Upper lobe of left lung (tissue), 4 donors: ENCODE measurements at regions not wholly inside any gene's neighbourhood (a gene's known extent, or its start where the extent isn't known, plus 50 kb on each side); places are given as distances from the start of the nearest gene placed in this dataset.

ENCODE experiments used
- CTCF ChIP-seq, 6 experiments: fragments of 450-650 bp in 4 of 6; fragments of 200-600 bp in 2 of 6; sonication (generic) in 2 of 6; IDR thresholded peaks; one replicate each; pipeline ENCODE4 v1.5.1; 2016 to 2019; ENCODE audit warnings: antibody characterized with exemption in 6 of 6
- POLR2A ChIP-seq, 4 donors: fragments of 450-650 bp; IDR thresholded peaks; one replicate each; pipeline ENCODE4 v1.5.1; 2016 to 2017; ENCODE audit warnings: antibody characterized with exemption in 4 of 4, mild to moderate bottlenecking in 2 of 4
- POLR2AphosphoS5 ChIP-seq, 2 donors: sonication (generic); formaldehyde crosslinking; IDR thresholded peaks; one replicate each; pipeline ENCODE4 v1.5.1; 2017; ENCODE audit warnings: antibody characterized with exemption in 2 of 2

- TF ChIP-seq POLR2AphosphoS5 (IDR thresholded peaks at IDR 0.05) (no peak), CTCF (IDR thresholded peaks at IDR 0.05) (no peak), POLR2A (IDR thresholded peaks at IDR 0.05) (no peak)
These were observed 254.0 kb upstream of the GAS1 start for GRCh38 chr9:87201351-87201751.
